ENCODE measurements at regions not wholly inside any gene's neighbourhood (a gene's known extent, or its start where the extent isn't known, plus 50 kb on each side); places are given as distances from the start of the nearest gene placed in this dataset.

- TF ChIP-seq CTCF (IDR thresholded peaks at IDR 0.05) (no peak), GABPA (IDR thresholded peaks at IDR 0.05; ENCODE audit: low read depth) (no peak), NFIC (IDR thresholded peaks at IDR 0.05; ENCODE audit: borderline replicate concordance) (no peak), MXI1 (IDR thresholded peaks at IDR 0.05; ENCODE audit: low read depth, low read length) (no peak), YY1 (IDR thresholded peaks at IDR 0.05; ENCODE audit: low read depth) (no peak), POLR2AphosphoS5 (IDR thresholded peaks at IDR 0.05; ENCODE audit: low read depth, low read length) (no peak), EZH2phosphoT487 (IDR thresholded peaks at IDR 0.05; ENCODE audit: borderline replicate concordance, low read depth) (no peak), JUND (IDR thresholded peaks at IDR 0.05) (no peak), USF2 (IDR thresholded peaks at IDR 0.05; ENCODE audit: borderline replicate concordance, low read depth, low read length) (no peak)
These were observed 380.5 kb downstream of the TMEM161B start for GRCh38 chr5:87888139-87888538.

Measured in SK-N-SH (cell line).